ENCODE measurements at regions not wholly inside any gene's neighbourhood (a gene's known extent, or its start where the extent isn't known, plus 50 kb on each side); places are given as distances from the start of the nearest gene placed in this dataset.

GRCh38 chr11:92841719-92842118 lies 127.7 kb upstream of the MTNR1B start:
- TF ChIP-seq CTCF (IDR thresholded peaks at IDR 0.05) = no peak
- no peak for TF ChIP-seq POLR2AphosphoS5 (IDR thresholded peaks at IDR 0.05)
- TF ChIP-seq POLR2A (IDR thresholded peaks at IDR 0.05) = no peak

Measured in upper lobe of left lung (tissue), 4 donors.